SK-N-MC (cell line): ENCODE measurements at regions not wholly inside any gene's neighbourhood (a gene's known extent, or its start where the extent isn't known, plus 50 kb on each side); places are given as distances from the start of the nearest gene placed in this dataset.

Source experiments
- EZH2 ChIP-seq: fragments of 200-600 bp; sonication (generic); IDR thresholded peaks from one replicate; pipeline ENCODE4 v1.6.1; 2017; ENCODE audit warnings: antibody characterized with exemption
- FOXP2 ChIP-seq: optimal IDR thresholded peaks from 2 replicates; pipeline ENCODE3; 2011; ENCODE audit warnings: mild to moderate bottlenecking, moderate library complexity; ENCODE audit not compliant: insufficient read depth; ENCODE audit errors: extremely low read length, control extremely low read depth
- POLR2AphosphoS5 ChIP-seq: IDR thresholded peaks from 2 replicates; pipeline ENCODE4 v1.6.1; 2012; ENCODE audit warnings: mild to moderate bottlenecking, low read depth, low read length, borderline replicate concordance

DNA sequence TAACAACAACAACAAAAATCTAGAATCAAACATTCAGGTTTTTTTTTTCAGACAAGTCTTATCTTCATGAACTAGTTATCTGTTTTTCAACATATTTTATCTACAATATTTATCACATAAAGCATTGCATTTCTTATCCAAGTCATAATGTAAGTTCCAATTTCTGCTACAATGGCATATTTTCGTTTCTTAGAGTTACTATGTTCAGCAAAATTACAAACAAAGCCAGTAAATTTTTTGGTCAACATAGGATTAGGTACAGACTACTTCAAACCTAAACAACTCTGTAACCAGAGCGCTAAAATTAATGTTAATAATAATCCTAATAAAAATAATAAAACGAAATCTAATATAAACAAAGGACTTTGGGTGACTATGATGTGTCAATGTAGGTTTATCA is 165.4 kb upstream of the TACR3 start:
- TF ChIP-seq EZH2 (no peak), FOXP2 (no peak), POLR2AphosphoS5 (no peak)
